Stromal cell of bone marrow (primary cell): ENCODE measurements at regions not wholly inside any gene's neighbourhood (a gene's known extent, or its start where the extent isn't known, plus 50 kb on each side); places are given as distances from the start of the nearest gene placed in this dataset.
"Not testable (repeated sequence)": the region's sequence is repeated elsewhere in the genome, so short reads cannot be mapped to it uniquely, and the experiment has no call there.

ENCODE experiments used
- DNase-seq: peaks from one replicate; pipeline ENCODE4 v3.0.0-alpha.2; 2012; ENCODE audit warnings: low read depth

- no peak for DNase-seq
Observed at GRCh38 chr4:71081192-71081591, 87.7 kb downstream of the DCK start.

GRCh38 chr4:71093745-71094144, 100.3 kb downstream of the DCK start:
- no peak for DNase-seq

- DNase-seq, result no peak
Observed at GRCh38 chr4:71094201-71094600, 100.8 kb downstream of the DCK start.

- no peak for DNase-seq
Observed at GRCh38 chr4:71095141-71095540, 101.7 kb downstream of the DCK start.

- no peak for DNase-seq
Observed at GRCh38 chr4:71095545-71095944, 102.1 kb downstream of the DCK start.

- DNase-seq, result no peak
Observed at GRCh38 chr4:71107726-71108125, 114.3 kb downstream of the DCK start.

GRCh38 chr4:71110499-71110898, 117.0 kb downstream of the DCK start:
- DNase-seq, result no peak

- DNase-seq, result not testable (repeated sequence)
Observed at GRCh38 chr4:71111133-71111532, 117.7 kb downstream of the DCK start.

GRCh38 chr4:71113294-71113693, 119.8 kb downstream of the DCK start:
- DNase-seq, result no peak

- DNase-seq, result no peak
Observed at GRCh38 chr4:71120831-71121524, 127.5 kb downstream of the DCK start.

- no peak for DNase-seq
Observed at GRCh38 chr4:71123951-71124350, 130.5 kb downstream of the DCK start.

- DNase-seq, result no peak
Observed at GRCh38 chr4:71125137-71125536, 131.7 kb downstream of the DCK start.

GRCh38 chr4:71126719-71127118, 133.3 kb downstream of the DCK start:
- DNase-seq, result peak; percentile 79

GRCh38 chr4:71130827-71131603, 137.6 kb downstream of the DCK start:
- DNase-seq, result peak; percentile 82

GRCh38 chr4:71132486-71132885, 139.0 kb downstream of the DCK start:
- peak; percentile 39 for DNase-seq

GRCh38 chr4:71133491-71133890, 140.0 kb downstream of the DCK start:
- DNase-seq, result no peak

GRCh38 chr4:71136071-71136470, 142.6 kb downstream of the DCK start:
- DNase-seq, result no peak

- no peak for DNase-seq
Observed at GRCh38 chr4:71138007-71138615, 144.7 kb downstream of the DCK start.

GRCh38 chr4:71140563-71140962, 147.1 kb downstream of the DCK start:
- DNase-seq, result no peak

GRCh38 chr4:71141125-71141524, 147.7 kb downstream of the DCK start:
- DNase-seq, result no peak

GRCh38 chr4:71147261-71147660, 153.8 kb downstream of the DCK start:
- peak; percentile 66 for DNase-seq

GRCh38 chr4:71148545-71148944, 155.1 kb downstream of the DCK start:
- no peak for DNase-seq

- DNase-seq, result no peak
Observed at GRCh38 chr4:71151054-71151453, 157.6 kb downstream of the DCK start.
